Peyer's patch (tissue), 4 donors: ENCODE measurements at regions not wholly inside any gene's neighbourhood (a gene's known extent, or its start where the extent isn't known, plus 50 kb on each side); places are given as distances from the start of the nearest gene placed in this dataset.

ENCODE experiments used
- POLR2A ChIP-seq, 2 donors: fragments of 450-650 bp; IDR thresholded peaks; one replicate each; pipeline ENCODE4 v1.5.1; 2017; ENCODE audit warnings: antibody characterized with exemption in 2 of 2, mild to moderate bottlenecking in 2 of 2, moderate library complexity in 2 of 2
- TF ChIP-seq, protein P1 (sequence below), 6 experiments: fragments of 450-650 bp in 4 of 6; fragments of 200-600 bp in 2 of 6; sonication (generic) in 1 of 6; IDR thresholded peaks; one replicate each; pipeline ENCODE4 v1.5.1; 2017 to 2019; ENCODE audit warnings: antibody characterized with exemption in 6 of 6, mild to moderate bottlenecking in 3 of 6, moderate library complexity in 1 of 6

DNA sequence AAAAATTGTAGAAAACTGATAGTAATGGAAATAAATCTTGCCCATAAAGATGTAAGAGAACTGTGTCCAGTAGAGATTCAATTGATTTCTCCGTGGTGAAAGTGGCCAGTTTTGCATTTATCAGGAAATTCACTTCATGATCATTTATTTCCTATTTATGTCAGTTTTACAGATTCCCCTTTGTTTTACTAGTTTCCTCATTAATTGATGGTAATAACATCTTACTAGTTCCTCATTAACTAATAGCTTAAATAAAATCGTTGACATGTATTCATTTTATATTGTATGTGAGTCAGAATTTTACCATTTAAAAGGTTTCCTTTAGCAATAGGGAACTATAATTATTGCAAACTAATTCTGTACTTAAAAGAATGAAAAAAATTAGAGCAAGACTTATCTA is 99.8 kb upstream of the ADGRF1 start:
- TF ChIP-seq, protein P1, sequence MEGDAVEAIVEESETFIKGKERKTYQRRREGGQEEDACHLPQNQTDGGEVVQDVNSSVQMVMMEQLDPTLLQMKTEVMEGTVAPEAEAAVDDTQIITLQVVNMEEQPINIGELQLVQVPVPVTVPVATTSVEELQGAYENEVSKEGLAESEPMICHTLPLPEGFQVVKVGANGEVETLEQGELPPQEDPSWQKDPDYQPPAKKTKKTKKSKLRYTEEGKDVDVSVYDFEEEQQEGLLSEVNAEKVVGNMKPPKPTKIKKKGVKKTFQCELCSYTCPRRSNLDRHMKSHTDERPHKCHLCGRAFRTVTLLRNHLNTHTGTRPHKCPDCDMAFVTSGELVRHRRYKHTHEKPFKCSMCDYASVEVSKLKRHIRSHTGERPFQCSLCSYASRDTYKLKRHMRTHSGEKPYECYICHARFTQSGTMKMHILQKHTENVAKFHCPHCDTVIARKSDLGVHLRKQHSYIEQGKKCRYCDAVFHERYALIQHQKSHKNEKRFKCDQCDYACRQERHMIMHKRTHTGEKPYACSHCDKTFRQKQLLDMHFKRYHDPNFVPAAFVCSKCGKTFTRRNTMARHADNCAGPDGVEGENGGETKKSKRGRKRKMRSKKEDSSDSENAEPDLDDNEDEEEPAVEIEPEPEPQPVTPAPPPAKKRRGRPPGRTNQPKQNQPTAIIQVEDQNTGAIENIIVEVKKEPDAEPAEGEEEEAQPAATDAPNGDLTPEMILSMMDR (IDR thresholded peaks at IDR 0.05) = no peak
- no peak for TF ChIP-seq POLR2A (IDR thresholded peaks at IDR 0.05)
